IPS DF 19.7 (cell line): ENCODE measurements at regions not wholly inside any gene's neighbourhood (a gene's known extent, or its start where the extent isn't known, plus 50 kb on each side); places are given as distances from the start of the nearest gene placed in this dataset.

Source experiments
- DNase-seq: peaks from one replicate; pipeline ENCODE4 v3.0.0-alpha.2; 2013; ENCODE audit warnings: low read depth, low spot score

DNA sequence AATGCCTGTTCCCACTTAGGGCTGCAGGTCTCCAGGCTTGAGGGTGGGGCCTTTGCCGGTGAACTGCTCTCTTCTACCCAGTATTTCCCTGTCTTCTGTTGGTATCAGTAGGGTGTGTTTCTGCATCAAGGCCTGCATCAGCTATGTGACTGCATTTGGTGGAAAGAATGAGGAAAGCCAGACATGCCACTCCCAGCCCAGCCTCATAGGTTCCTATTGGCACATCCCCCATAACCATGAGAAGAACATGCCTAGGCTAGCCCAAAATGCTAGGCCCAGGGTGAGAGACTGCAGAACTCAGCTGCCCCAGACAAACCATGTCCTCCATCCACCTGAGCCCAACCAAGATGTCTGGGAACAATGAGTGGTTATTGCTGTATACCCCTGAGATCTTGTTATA, 380.3 kb upstream of the ADARB2 start:
- DNase-seq, result no peak

DNA sequence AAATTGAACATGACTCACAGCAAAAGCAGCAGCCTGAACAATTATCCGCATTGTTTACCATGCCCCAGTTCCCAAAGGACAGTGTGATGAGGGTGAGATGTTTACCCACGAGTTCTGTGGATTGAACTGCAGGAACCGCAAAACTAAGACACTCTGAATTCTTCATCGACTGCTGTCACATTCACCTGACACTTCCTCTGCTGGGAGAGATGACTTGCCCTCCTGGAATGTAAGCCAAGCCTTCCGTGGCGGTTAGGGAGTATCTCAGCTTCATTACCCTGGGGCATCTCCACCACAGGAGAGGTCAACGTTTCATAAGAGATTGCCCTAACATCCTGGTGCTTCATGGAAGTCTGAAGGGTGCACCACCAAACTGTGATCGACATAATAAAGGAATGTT, 374.6 kb upstream of the ADARB2 start:
- peak; percentile 7 for DNase-seq

GRCh38 chr10:2108496-2108895, 371.2 kb upstream of the ADARB2 start:
- no peak for DNase-seq

DNA sequence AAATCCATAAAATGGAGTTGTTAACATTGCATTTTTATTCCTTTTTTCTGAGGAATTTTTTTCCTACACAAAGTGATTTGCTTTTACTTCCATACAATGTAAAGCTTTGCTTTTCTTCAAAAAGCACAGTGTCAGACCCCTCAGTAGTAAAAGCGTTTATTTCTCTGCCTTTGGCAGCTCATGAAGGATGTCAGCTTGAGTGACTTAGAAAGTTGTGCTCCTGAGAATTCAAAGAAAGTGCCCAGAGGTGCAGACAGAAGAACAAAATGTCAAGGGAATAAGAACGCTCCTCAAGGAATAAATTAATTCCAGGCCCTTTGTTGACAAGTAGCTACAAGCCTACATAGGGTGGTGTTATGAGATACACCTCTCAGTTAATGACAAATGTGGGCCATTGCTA, 369.3 kb upstream of the ADARB2 start:
- DNase-seq, result no peak

DNA sequence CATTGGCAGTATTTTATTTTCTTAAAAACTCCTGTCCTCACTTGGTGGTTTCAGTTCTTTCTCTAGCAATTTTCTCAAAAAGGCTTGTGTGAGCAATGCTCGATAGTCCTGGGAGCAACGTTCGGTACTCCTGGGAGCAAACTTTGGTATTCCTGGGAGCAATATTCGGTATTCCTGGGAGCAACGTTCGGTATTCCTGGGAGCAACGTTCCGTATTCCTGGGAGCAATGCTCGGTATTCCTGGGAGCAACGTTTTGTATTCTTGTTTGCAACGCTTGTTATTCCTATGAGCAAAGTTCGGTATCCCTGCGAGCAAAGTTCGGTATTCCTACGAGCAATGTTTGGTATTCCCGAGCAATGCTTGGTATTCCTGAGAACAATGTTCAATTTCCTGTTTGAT, 362.0 kb upstream of the ADARB2 start:
- DNase-seq, result no peak

DNA sequence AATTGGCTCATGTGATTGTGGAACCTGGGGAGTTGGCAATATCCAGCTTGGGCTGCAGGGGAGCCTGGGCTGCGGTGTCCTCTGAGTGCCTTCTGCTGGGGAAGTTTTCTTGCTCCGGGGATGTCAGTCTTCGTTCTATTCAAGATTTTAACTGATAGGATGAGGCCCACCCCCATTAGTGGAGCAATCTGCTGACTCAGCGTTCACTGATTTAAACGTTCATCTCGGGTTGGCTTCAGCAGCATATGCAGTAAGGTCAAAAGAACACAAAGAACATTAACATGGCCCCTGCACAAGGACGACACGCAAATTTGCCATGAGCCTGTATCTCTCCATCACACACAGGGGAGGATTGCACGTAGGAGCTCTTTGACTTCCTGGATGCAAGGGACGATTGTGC, 360.6 kb upstream of the ADARB2 start:
- no peak for DNase-seq

GRCh38 chr10:2094171-2094570, 356.8 kb upstream of the ADARB2 start:
- DNase-seq, result no peak

DNA sequence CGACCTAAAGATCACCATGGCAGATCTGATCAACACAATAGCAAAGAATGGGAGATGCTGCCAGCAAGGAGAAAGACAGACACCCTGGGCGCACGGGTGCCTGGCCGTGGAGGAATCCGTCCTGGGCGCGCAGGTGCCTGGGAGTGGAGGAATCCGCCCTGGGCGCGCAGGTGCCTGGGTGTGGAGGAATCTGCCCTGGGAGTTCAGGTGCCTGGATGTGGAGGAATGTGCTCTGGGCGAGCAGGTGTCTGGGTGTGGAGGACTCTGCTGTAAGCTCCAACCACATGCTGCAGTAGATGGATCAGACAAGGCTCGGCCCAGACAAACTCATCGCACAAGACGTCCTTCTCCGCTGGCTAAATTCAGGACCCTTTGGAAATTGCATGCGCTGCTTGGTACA, 346.3 kb upstream of the ADARB2 start:
- no peak for DNase-seq

- peak; percentile 47 for DNase-seq
Observed at GRCh38 chr10:2081501-2081900, 344.2 kb upstream of the ADARB2 start.

DNA sequence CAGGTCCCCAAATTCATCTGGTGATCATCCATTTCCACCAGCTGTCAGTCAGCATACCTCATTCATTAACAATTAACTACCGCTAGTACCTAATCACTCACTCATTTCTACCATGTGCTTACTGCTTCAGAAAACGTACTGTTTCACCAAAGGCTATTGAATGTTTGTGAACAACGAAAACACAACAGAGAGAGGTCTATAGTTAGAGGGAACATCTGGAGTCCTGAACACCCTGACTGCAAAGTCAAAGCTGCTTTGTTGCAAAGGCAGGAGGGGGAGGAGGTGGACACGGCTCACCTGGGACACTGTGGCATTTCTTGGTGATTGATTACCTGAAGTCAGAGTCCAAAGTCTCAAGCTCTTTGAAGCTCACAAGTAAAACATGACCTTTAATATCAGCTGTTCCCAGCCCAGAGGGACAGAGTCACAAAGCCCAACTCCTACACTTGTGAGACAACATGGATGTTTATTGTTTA, 342.3 kb upstream of the ADARB2 start:
- DNase-seq, result no peak

- DNase-seq, result no peak
Observed at GRCh38 chr10:2077231-2077630, 339.9 kb upstream of the ADARB2 start.

DNA sequence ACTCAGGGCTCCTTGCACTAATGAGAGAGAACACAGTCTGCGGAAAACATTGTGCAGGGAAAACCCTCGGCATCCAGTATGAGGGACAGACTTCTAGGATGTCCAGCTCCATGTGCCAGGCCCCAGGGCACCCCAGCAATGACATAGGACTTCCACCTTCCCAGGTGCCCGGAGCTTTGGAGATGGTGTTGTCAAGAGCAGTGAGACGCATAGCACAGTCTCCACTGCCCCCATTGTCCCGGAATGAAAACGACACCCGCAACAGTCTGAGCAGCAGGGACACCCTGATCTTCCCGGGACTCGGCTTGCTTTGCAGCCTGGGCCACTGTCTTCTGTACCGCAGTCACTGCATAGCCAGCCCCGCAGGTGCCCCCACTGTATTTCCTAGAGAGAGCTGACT, 339.2 kb upstream of the ADARB2 start:
- no peak for DNase-seq

- DNase-seq, result no peak
Observed at GRCh38 chr10:2067015-2067414, 329.7 kb upstream of the ADARB2 start.

- DNase-seq, result no peak
Observed at GRCh38 chr10:2054728-2055127, 317.4 kb upstream of the ADARB2 start.

- no peak for DNase-seq
Observed at GRCh38 chr10:2053805-2054204, 316.5 kb upstream of the ADARB2 start.

DNA sequence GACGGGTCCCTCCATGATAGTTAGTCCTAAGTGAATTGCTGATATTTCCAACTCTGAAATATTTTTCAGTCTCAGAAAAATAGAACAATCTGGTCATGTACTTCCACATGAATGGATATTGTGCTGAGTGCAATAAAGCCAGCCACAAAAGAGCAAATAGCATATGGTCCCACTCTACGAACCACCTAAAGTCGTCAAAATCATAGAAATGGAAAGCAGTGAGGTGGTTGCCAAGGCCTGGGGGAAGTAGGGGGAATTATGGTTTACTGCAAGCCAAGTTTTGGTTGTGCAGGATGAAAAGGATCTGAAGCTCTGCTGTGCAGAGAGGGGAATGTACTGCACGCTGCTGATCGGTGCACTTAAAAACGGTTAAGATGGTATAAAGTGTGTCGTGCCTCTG, 313.8 kb upstream of the ADARB2 start:
- no peak for DNase-seq

DNA sequence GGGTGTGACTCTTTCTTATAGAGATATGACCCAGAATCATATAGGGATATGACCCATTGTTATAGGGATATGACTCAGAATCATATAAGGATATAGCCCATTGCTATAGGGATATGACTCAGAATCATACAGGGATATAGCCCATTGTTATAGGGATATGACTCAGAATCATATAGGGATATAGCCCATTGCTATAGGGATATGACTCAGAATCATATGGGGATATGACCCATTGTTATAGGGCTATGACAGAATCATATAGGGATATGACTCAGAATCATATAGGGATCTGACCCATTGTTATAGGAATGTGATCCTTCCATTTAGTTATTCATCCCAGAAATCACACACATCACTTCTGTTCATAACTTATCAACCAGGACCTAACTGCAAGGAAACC, 312.2 kb upstream of the ADARB2 start:
- DNase-seq, result no peak

DNA sequence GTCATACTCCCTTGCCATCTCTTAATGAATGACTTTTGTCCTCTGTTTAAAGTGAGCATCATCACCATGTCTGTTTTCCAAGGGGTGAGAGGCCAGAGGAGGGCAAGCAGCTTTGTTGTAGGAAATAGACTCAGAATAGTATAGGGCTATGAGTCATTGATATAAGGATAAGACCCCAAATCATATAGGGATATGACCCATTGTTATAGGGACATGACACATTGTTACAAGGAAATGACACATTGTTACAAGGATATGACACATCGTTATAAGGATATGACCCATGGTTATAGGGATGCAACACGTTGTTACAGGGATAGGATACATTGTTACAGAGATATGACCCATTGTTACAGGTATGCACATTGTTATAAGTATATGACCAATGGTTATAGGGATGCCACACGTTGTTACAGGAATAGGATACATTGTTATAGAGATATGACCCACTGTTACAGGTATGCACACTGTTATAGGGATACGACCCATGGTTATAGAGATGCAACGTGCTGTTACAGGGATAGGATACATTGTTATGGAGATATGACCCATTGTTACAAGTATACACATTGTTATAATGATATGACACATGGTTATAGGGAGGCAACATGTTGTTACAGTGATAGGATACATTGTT, 311.1 kb upstream of the ADARB2 start:
- DNase-seq, result no peak

- DNase-seq, result no peak
Observed at GRCh38 chr10:2047679-2048078, 310.4 kb upstream of the ADARB2 start.

GRCh38 chr10:2043379-2043778, 306.1 kb upstream of the ADARB2 start:
- no peak for DNase-seq

DNA sequence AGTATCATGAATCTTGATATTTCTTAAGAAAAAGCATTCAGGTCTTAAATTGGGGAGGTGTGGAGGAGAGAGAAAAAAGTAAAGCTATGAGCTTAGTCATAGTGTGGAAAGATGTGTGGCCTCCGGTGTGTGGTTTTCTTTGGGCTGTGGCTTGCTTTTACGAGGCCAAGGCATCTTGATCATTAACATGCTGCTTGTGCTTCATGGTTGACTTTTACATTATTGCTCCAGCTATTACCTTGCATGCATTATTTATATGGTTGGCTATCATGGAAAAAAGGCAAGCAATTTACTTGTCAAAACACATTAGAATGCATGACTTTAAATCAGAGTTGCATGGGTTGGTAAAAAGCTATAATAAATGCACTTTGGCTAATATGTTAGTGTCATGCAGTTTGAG, 300.7 kb upstream of the ADARB2 start:
- DNase-seq, result no peak

DNA sequence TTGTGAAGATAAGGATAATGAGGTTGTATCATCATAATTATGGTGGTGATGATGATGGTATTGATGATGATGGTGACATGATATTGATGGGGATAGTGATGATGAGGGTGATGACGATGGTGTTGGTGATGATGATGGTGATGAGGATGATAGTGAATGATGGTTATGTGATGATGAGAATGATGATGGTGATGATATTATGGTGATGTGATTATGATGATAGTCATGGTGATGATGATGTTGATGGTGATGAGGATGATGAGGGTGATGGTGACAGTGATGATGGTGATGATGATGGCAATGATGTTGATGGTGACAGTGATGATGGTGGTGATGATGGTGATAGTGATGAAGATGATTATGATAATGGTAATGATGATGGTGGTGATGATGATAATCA, 299.9 kb upstream of the ADARB2 start:
- no peak for DNase-seq

DNA sequence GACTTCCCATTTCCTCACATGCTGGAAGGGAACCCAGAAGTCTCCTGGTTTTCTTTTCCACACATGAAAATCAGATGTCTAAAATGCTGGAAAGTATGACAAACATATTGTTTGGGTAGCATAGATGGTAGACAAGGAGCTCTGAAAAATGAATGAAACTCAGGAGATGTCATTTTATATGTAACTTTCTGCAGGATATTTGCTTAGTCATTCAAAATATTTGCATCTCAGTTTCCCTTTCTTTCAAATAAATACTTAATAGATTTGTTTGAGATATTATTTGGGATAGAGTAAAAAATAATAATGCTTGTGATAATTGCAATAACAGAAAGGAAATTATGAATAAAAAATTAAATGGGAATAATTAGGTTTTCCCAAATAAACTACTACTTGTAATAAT, 298.9 kb upstream of the ADARB2 start:
- DNase-seq, result no peak

GRCh38 chr10:2030046-2030445, 292.7 kb upstream of the ADARB2 start:
- DNase-seq, result no peak
